ENCODE measurements at regions not wholly inside any gene's neighbourhood (a gene's known extent, or its start where the extent isn't known, plus 50 kb on each side); places are given as distances from the start of the nearest gene placed in this dataset.
"Not testable (repeated sequence)": the region's sequence is repeated elsewhere in the genome, so short reads cannot be mapped to it uniquely, and the experiment has no call there.

DNA sequence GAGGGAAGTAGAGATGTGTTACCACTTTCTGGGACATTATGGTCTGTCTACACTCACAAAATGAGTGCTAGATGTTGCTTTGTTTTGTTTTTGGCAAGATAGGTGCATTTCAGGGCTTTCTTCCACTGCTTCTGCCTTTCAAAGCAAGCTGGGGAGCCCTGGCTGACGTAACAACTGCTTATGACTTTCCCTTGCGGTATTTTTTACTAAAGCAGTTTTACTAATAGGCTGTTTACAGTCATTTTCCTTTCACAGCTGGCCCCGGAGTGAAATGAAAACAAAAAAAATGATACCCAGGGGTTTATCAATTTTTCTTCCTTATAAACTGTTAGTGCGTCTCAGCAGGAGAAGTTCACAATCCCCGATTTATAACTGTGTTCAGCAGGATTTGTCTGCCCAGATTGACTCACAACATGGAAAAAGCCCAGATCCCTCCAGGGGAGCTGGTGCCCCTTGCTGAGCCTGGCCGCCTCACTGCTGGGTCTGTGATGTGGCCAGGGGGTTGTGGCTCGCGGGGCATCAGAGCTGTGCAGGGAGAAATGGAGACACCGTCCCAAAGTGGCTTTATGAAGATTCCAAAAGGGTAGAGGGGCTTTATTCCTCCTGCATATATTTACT is 184.4 kb upstream of the HS3ST3A1 start:
- no peak for DNase-seq (ENCODE audit: low read depth)

DNA sequence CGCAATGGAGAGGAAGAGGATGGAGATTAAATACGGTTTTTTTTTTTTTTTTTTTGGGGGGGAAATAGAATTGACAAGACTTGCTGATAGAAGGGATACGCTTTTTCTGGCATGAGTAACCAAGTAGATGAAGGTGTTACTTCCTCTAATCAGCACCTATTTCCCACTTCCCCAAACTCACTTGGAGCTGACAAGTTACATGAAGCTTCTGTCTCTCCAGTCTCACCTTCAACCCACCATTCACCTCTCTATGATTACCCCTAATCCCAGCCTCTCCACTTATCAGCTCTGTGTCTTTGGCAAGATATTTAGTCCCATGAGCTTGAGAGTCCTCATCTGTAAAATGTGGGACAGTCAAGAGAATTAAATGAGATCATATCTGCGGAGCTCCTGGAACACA is 185.9 kb upstream of the HS3ST3A1 start:
- DNase-seq (ENCODE audit: low read depth), result no peak

DNA sequence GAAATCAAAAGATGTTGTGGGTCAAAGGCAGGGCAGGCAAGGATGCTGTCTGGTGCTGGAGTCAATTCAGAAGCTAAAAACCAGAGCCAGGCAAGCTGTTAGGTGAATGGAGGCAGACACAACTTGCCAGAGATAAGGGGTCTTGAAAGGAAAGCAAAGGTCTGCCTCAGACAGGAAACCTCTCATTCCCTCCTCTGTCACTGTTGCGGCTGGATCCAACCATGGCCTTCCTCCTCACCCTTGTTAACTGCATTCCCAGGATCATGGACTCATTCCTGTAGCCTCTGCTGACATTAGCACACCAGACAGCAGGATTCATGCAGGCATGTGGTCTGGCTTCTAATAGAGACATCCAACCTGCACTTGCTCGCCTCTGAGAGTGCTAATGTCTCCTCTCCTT is 186.7 kb upstream of the HS3ST3A1 start:
- no peak for DNase-seq (ENCODE audit: low read depth)

DNA sequence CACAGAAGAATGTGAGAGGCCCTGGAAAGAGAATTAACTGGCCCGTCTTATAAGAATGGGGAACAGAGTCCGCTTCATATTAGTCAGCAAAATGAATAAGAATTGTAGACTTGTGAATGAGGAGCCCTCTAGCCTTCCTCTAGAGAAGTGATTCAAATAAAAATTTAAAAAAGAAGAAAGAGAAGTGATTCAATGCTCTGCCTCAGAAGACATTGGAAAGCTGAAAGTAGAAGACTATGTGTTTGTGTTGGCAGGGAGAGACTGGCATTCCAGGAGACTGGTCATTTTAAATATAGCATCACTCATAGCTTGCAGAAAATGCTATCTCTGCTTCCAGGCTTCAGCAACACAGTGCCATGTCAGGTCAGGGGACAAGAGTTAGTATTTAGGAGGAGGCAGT is 190.6 kb upstream of the HS3ST3A1 start:
- DNase-seq (ENCODE audit: low read depth), result peak; percentile 17

DNA sequence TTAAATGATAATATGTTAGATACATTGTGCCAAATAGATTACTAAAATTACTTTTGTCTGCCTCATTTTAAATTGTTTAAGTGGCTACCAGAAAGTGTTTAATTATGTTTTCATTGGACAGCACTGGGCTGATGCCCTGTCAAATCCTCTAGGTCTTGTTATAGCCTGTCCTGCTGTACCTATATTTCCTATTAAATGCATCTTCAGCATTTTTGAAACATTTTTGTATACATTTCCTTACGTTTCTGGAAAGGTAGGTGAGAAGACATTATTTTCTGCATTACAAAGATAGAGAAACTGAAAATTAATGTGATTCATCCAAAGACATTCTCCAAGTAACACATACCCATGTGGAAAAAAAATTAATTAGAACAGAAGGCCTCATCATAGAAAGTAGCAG is 192.2 kb upstream of the HS3ST3A1 start:
- DNase-seq (ENCODE audit: low read depth), result no peak

DNA sequence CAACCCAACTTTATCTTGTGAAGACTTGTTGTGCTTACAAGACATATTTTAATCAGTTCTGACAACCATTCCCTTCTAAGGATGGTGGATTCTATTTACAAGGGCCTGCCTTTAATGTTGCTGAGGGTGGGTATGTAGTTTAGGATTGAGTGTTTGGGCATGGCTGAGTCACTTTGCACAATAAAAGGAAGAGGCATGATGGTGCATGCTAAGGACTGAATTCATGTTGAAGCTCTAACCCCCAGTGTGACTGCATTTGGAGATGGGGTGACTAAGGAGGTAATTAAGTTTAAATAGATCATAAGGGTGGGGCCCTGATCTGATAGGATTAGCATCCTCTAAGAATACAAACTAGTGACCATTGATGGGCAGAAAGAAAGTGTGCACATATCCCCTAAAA is 196.1 kb upstream of the HS3ST3A1 start:
- no peak for DNase-seq (ENCODE audit: low read depth)

DNA sequence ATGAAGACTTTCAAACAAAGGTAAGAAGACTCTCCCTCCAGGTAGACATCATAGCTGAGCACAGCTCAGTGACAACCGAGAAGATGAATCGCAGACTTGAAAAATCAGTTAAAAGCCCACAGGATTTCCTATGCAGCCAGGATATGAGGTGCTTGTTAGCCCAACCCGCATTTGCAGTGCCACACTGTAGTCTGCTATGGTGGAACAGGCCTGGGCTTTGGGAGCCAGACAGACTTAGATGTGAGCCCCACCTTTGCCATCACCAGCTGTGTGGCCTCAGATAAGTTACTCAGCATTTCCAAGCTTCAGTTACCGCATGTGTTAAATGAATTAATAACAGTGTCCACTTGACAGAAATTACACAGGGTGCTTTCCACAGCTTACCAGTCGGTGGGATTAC is 204.4 kb upstream of the HS3ST3A1 start:
- DNase-seq (ENCODE audit: low read depth), result no peak

DNA sequence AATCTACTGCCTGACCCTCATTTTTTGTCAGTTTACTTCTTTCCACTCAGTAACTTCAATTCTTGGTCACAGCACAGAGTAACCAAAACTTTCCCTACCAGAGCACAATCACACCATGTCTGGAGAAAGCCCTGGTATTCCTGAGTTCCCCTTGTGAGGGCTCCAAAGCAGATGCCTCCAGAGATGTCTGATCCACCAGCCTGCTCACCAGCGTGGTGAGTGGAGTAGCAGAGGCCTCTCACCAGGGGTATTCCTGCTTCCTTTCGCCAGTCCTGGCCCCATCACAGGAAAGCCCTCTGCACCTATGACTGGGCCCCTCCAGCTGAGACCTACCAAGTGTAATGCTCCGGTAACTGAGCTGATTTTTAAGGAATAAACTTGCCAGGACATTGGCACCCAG is 205.4 kb upstream of the HS3ST3A1 start:
- DNase-seq (ENCODE audit: low read depth), result no peak

DNA sequence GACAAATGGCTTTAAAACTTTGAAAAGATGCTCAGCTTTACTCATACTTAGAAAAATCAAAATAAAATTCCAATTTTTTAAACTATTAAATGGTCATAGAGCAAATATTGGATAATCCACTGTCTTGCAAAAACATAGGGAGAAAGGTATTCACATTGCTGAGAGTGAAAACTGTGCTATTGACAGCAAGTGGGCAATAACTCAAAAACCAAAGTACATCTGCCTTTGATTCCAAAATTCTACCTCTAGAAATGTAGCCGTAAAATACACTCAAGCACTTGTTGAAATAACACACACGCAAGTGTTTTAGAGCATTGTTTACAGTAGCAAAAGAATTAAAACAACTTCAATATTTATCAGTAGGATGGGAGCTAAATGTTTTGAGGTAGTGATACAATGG is 210.6 kb upstream of the HS3ST3A1 start:
- no peak for DNase-seq (ENCODE audit: low read depth)

DNA sequence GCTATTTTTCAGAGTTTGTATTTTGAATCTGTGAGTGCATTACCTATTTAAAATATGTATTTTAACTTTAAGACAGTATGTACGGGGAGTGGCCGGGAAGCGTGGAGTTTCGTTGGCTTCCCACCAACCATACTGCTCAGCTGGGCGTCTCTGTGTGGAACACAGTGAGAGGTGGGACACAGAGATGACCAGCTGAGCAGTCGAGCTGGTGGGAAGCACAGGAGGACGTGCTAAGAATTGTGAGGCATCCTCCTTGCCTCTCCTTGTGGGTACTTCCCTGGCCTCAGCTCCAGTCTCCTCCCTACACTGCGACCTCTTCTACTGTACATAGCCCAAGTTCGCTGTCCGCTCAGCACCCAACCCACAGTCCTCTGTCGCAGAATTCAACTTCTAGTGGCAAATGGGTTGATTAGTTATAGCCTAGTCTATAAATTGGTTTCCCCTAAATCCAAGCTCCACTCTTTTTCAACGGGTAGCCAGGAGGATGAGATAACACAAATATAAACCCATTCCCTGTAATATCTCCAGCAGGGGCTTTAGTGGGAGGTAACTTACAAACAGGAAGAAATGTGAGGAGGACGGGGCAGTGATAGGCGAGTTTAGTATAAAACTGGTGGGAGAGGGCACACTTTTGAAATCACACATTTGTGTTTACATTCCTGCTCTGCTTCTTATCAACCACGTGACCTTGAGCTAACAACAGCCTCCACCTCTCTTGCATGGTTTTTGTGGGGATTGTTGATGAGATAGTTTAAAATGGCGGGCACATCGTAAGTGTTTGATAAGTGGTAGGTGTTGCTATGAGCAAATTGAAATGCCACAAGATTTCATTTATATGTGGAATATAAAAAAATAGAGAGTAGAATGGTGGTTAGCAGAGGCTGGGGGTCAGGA is 211.9 kb upstream of the HS3ST3A1 start:
- no peak for DNase-seq (ENCODE audit: low read depth)

DNA sequence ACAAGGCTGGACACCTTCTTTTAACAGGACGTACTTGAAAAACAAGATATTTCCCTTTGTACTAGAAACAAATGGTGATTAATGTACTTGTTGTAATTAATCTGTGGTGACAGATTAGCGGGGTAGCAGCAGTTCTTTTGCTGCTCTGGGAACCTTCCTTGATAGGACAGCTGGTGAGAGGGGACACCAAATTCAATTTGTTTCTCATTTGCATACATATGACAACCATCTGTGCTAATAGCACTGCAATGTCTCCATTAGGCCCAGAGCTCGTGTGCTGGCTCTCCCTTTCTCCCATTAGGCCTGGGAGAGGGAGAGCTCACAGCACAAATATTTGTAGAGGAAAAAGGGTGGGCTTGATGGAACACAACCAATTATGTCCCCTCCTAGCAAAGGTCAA is 221.0 kb upstream of the HS3ST3A1 start:
- no peak for DNase-seq (ENCODE audit: low read depth)

DNA sequence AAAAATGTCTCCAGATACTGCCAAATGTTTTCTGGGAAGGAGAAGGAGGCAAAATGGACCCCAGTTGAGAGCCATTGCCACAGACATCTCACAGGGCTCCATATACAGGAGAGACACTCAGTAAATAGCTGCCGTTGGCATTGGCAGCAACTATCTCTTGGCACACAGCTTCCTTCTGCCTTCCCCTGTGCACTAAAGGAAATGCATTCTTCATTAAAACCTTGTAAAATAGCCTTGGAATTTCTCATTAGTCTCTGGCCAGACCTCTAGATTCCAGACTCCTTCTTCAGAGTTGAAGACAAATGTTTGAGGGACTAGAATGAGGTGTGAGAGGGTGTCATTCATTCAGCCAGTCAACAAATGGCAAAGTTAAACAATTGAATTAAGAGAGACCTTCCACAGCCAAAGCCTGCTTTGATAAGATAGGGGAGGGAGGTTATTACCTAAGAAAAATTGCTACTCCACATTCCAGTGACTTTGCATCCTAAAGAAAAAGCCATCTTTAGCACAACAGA is 223.9 kb upstream of the HS3ST3A1 start:
- DNase-seq (ENCODE audit: low read depth), result no peak

DNA sequence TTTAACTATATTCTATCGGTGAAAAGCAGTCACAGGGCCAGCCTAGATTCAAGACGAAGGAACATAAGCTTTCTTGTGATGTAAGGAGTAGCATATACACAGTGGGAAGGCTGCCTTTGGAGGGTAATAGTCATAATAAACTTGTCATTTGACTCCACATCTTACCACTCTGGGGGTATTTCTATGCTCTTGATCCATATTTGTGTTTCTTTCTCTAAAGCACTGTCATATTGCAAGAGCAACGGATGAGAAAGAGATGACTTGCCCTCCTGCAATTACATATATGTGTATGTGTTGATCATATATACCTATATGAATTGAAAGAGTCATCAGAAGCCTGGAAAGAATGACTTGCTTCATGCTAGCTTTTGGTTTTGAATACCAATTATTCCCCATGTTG is 225.4 kb upstream of the HS3ST3A1 start:
- DNase-seq (ENCODE audit: low read depth), result no peak

DNA sequence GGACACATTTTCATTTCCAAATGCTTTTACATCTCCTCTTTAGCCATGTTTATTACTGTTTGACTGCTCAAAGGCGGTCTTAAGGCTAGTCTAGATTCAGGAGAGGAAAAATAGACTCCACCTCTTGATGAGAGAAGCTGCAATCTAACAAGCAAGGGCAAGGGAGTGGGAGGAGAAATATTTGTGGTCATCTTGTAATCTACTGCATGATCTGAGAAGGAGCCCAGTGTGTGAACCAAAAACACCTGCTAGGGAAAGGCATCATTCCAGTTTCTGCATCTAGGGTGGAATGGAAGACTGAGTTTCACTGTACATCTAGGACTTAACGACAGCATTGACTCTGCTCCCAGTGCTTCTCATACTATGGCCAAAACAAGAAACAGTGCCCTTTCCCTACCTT is 232.2 kb upstream of the HS3ST3A1 start:
- DNase-seq (ENCODE audit: low read depth), result peak; percentile 35

DNA sequence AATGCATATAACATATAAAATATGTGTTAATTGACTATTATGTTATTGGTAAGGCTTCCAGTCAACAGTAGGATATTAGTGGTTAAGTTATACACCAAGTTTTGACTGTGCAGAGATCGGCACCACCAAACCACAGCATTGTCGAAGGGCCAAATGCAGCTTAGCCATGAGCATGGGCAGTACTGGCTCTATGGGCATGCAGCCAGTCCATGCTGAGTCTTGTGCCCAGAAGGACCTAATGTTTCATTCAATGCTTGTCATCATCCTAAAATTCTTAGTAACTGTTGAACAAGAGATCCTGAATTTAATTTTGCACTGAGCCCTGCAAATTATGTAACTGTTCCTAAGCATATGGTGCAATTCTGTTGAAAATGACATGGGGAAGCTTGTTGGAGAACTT is 233.4 kb upstream of the HS3ST3A1 start:
- DNase-seq (ENCODE audit: low read depth), result no peak

DNA sequence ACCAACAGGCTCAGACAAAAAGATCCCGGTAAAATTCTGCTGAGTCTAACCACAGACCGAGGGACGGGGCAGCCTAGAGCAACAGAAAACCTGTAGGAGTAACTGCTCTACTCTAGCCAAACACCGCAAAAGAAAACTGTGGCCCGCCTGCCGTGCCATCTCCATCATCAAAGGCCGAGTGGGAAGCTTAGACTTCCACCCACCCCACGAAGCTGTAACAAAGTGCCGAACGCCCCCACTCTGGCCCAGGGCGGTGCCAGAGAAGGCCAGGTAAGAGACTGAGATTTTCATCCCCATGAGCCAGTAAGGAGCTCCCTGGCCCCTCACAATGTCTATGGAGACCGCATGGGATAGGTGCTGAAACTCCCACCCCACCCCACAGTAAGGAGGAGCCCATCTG is 231.9 kb upstream of the COX10 start:
- no peak for DNase-seq (ENCODE audit: low read depth)

DNA sequence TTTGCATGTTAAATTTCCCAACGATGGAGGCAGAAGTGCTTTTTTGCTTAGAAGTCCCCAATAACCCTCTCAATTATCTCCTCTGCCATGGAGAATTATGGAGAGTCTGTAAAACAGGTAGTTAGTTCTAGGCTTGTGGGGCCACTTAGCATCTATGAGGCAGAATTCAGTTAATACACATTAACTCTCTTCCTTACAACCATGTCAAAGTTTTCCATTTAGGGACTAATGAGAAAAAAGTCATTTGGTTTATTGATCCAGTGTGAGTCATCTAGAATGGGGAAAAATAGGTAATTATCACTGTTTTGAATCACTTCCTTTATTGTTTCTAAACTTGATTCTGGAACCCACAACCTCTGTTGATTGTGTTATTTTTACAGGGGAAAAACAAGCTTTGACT is 229.1 kb upstream of the COX10 start:
- no peak for DNase-seq (ENCODE audit: low read depth)

DNA sequence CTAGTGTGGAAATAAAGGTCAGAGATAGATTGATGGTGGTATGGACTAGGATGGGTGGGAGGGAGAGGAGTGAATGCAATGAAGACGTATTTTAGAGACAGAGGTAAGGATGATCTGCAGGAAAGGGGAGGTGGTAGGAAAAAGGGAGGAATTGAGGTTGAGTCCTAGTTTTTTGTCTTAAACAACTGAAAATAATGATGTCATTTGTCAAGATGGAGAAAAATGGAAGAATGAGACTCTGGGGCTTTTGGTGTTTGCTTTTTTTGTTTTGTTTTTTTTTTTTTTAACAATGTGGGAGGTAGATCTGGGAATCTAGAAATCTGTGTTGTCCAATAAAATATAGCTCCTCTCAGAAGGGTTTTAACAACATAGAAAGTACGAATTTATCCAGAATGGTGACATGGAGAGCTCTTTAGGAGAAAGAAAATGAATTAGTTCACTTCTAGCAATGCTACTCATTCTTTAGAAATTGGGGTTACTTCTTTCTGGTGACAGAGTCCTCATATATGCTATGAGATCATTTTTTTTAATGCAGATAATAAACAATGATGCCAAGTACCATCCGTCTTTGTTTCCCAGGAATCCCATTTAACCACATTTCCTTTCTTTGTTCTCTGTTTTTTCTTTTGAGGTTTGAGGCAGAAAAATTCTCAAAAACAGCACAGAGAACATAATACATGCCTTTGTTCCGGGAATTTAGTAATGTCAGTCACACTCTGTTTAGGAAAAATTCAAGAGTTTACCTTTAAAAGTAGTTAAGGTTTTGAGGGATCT is 225.3 kb upstream of the COX10 start:
- DNase-seq (ENCODE audit: low read depth), result no peak

DNA sequence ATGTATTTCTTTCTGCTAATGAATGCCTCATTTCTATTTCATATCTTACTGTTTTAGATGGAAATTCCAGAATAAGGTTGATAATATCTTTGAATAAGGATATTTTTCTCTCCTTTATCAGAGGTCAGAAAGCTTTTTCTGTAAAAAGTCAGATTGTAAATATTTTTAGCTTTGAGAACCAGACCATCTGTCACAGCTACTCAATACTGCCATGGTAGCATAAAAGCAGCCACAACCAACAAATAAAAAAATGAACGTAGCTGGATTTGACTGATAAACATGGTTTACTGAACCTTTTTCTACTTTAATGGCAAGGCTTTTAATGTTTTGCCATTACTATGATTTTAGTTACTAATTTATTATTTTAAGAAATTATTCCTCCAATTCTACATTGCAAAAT is 217.4 kb upstream of the COX10 start:
- DNase-seq (ENCODE audit: low read depth), result no peak

DNA sequence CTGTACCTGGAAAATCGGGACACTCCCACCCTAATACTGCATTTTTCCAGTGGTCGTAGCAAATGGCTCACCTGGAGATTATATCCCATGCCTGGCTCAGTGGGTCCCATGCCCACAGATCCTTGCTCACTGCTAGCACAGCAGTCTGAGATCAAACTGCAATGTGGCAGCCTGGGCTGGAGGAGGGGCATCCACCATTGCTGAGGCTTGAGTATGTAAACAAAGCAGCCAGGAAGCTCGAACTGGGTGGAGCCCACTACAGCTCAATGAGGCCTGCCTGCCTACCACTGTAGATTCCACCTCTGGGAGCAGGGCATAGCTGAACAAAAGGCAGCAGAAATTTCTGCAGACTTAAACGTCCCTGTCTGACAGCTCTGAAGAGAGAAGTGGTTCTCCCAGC is 213.6 kb upstream of the COX10 start:
- DNase-seq (ENCODE audit: low read depth), result not testable (repeated sequence)

DNA sequence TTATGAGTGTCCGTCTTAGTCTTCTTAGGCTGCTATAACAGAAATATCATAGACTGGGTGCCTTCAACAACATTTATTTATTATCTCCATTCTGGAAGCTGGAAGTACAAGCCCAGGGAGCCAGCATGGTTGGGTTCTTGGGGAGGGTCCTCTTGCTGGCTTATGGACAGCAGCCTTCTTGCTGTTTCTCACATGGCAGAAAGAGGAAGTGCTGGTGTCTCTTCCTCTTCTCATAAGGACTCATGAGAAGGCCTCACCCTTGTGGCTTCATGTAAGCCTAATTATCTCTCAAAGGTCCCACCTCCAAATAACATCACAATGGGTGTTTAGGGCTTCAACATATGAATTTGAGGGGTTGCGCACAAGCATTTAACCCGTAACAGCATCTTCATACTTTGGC is 207.0 kb upstream of the COX10 start:
- DNase-seq (ENCODE audit: low read depth), result no peak

DNA sequence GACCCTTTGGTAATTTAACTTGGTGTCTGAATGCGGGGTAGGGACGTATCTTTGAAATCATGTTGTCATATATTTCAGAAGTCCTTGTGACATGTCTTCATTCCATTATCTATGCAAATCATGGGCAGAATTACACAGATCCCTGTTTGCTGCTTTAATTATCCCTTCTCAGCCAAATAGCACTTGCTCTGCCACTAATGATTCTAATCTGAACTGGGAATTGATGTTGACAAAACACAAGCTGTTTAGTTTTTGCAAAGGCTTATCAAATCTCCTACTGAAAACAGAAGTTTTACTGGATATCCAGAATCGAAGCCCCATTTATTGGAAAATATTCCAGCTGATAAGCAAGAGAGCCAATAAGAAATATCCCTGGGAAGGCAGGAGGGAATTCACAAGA is 205.9 kb upstream of the COX10 start:
- DNase-seq (ENCODE audit: low read depth), result no peak

DNA sequence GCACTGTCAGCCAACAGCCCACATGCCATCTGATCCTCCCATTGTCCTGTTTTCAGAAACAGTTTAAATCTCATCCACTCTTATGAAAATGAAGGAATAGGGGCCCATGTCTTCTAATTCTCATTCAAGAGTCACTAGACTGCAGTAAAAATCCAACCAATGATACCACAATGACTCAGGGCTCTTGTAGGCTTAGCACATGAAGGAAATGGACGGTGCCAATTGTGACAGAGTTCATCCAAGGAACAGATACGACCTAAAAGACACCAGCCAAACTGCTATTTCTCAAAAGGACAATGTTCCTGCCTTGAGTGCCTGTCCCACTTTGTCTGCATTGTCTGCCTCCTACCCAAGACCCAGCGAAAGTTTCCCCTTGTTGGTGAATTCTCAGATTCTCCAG is 204.8 kb upstream of the COX10 start:
- peak; percentile 41 for DNase-seq (ENCODE audit: low read depth)
